ENCODE measurements at regions not wholly inside any gene's neighbourhood (a gene's known extent, or its start where the extent isn't known, plus 50 kb on each side); places are given as distances from the start of the nearest gene placed in this dataset.

- no peak overlapping the region for H3K4me3 ChIP-seq
- intact Hi-C loops (cut with DNase I; ENCODE audit: low total_unique reads), result no loop called here
- no peaks in the 10 kb centered on the region for H3K27me3 ChIP-seq
- TF ChIP-seq POLR2A (IDR thresholded peaks at IDR 0.05) (no peak), EP300 (IDR thresholded peaks at IDR 0.05; ENCODE audit: low read depth) (no peak), POLR2AphosphoS5 (IDR thresholded peaks at IDR 0.05) (no peak), CTCF (IDR thresholded peaks at IDR 0.05) (no peak)
- H3K36me3 ChIP-seq, result no peaks in the 10 kb centered on the region
- 83 to 98% methylated on average over 5 to 6 of the region's 6 CpGs for WGBS, 2 donors (ENCODE audit: low coverage in 1 of 2)
- no peaks in the 10 kb centered on the region for H3K9me3 ChIP-seq
- H3K27ac ChIP-seq, result no peak overlapping the region
- DNase-seq, result no peak
- H3K4me1 ChIP-seq, result no peaks in the 10 kb centered on the region
- in situ Hi-C loops (cut with MboI; ENCODE audit: low pct_ligation_motif_present in 1 of 4, low pct_unique_long_range_greater_than_20kb in 1 of 4, low sequenced_read_pairs in 3 of 4), result loop anchor here (10.0 to 25.0 kb wide), 2 partner anchors 87 to 99 kb away; no protein-coding TSS in a partner anchor
These were observed 128.0 kb upstream of the IRF2BP2 start for GRCh38 chr1:234737967-234738314.

- in situ Hi-C loops (cut with MboI; ENCODE audit: low pct_ligation_motif_present in 1 of 4, low pct_unique_long_range_greater_than_20kb in 1 of 4, low sequenced_read_pairs in 3 of 4), result loop anchor here (10.0 to 25.0 kb wide), 2 partner anchors 89 to 101 kb away; no protein-coding TSS in a partner anchor
These were observed 125.9 kb upstream of the IRF2BP2 start for GRCh38 chr1:234735916-234736315.

GRCh38 chr1:234735476-234735875 is 125.5 kb upstream of the IRF2BP2 start:
- Histone ChIP-seq H3K27ac (no peak overlapping the region), H3K4me3 (no peak overlapping the region), H3K27me3 (no peaks in the 10 kb centered on the region), H3K36me3 (no peaks in the 10 kb centered on the region), H3K9me3 (no peaks in the 10 kb centered on the region), H3K4me1 (peaks cover 0 to 8% (median 0%) of the 10 kb centered on the region in 4 donors)
- in situ Hi-C loops (cut with MboI; ENCODE audit: low pct_ligation_motif_present in 1 of 4, low pct_unique_long_range_greater_than_20kb in 1 of 4, low sequenced_read_pairs in 3 of 4), result loop anchor here (10.0 to 25.0 kb wide), 2 partner anchors 89 to 102 kb away; no protein-coding TSS in a partner anchor
- WGBS, 2 donors (ENCODE audit: low coverage in 1 of 2), result 97 to 100% methylated on average over 2 to 14 of the region's 14 CpGs
- intact Hi-C loops (cut with DNase I; ENCODE audit: low total_unique reads), result no loop called here
- no peak for DNase-seq
- TF ChIP-seq CTCF (IDR thresholded peaks at IDR 0.05), result no peak
- TF ChIP-seq POLR2A (IDR thresholded peaks at IDR 0.05), result no peak
- TF ChIP-seq EP300 (IDR thresholded peaks at IDR 0.05; ENCODE audit: low read depth), result no peak
- TF ChIP-seq POLR2AphosphoS5 (IDR thresholded peaks at IDR 0.05), result no peak

More at GRCh38 chr1:234735916-234736315, 125.9 kb upstream of the IRF2BP2 start:
- intact Hi-C loops (cut with DNase I; ENCODE audit: low total_unique reads), result no loop called here
- no peak for DNase-seq
- Histone ChIP-seq H3K27ac (no peak overlapping the region), H3K27me3 (no peaks in the 10 kb centered on the region), H3K36me3 (no peaks in the 10 kb centered on the region), H3K9me3 (no peaks in the 10 kb centered on the region), H3K4me1 (peaks cover 0 to 8% (median 0%) of the 10 kb centered on the region in 4 donors), H3K4me3 (no peak overlapping the region)
- 93% methylated on average over 14 of the region's 14 CpGs; no CpG with 5 or more reads in 1 of the 2 donors for WGBS, 2 donors (ENCODE audit: low coverage in 1 of 2)
- TF ChIP-seq EP300 (IDR thresholded peaks at IDR 0.05; ENCODE audit: low read depth), result no peak
- TF ChIP-seq POLR2AphosphoS5 (IDR thresholded peaks at IDR 0.05), result no peak
- TF ChIP-seq POLR2A (IDR thresholded peaks at IDR 0.05), result no peak
- TF ChIP-seq CTCF (IDR thresholded peaks at IDR 0.05), result no peak

GRCh38 chr1:234734869-234735268 is 124.9 kb upstream of the IRF2BP2 start:
- H3K4me3 ChIP-seq, result no peak overlapping the region
- H3K4me1 ChIP-seq, result peaks cover 0 to 8% (median 0%) of the 10 kb centered on the region in 4 donors
- H3K27me3 ChIP-seq, result no peaks in the 10 kb centered on the region
- intact Hi-C loops (cut with DNase I; ENCODE audit: low total_unique reads) (no loop called here), in situ Hi-C loops (cut with MboI; ENCODE audit: low pct_ligation_motif_present in 1 of 4, low pct_unique_long_range_greater_than_20kb in 1 of 4, low sequenced_read_pairs in 3 of 4) (loop anchor here (10.0 to 25.0 kb wide), 2 partner anchors 90 to 102 kb away; no protein-coding TSS in a partner anchor)
- no peak overlapping the region for H3K27ac ChIP-seq
- WGBS, 2 donors (ENCODE audit: low coverage in 1 of 2), result 84 to 100% methylated on average over 1 to 9 of the region's 9 CpGs
- no peak for DNase-seq
- H3K9me3 ChIP-seq, result no peaks in the 10 kb centered on the region
- H3K36me3 ChIP-seq, result no peaks in the 10 kb centered on the region
- TF ChIP-seq EP300 (IDR thresholded peaks at IDR 0.05; ENCODE audit: low read depth), result no peak
- TF ChIP-seq POLR2AphosphoS5 (IDR thresholded peaks at IDR 0.05), result no peak
- TF ChIP-seq POLR2A (IDR thresholded peaks at IDR 0.05), result no peak
- no peak for TF ChIP-seq CTCF (IDR thresholded peaks at IDR 0.05)

All from transverse colon (tissue), 4 donors.